DOHH2 (cell line): ENCODE measurements at regions not wholly inside any gene's neighbourhood (a gene's known extent, or its start where the extent isn't known, plus 50 kb on each side); places are given as distances from the start of the nearest gene placed in this dataset.

ENCODE experiments used
- H3F3A ChIP-seq: fragments of 200-600 bp; sonication (generic), shearing (Covaris generic); 2 replicates; pipeline ENCODE4 v1.6.0; 2016; ENCODE audit warnings: antibody characterized with exemption, mild to moderate bottlenecking; ENCODE audit not compliant: control insufficient read depth, insufficient read depth
- H3K27ac ChIP-seq: fragments of 200-600 bp; sonication (generic); 2 replicates; pipeline ENCODE4 v1.5.1; 2014; ENCODE audit warnings: low read depth, mild to moderate bottlenecking, low read length, moderate library complexity
- H3K27me3 ChIP-seq: fragments of 200-600 bp; sonication (generic); 2 replicates; pipeline ENCODE4 v1.6.1; 2014; ENCODE audit warnings: mild to moderate bottlenecking, low read length, mixed read lengths; ENCODE audit not compliant: control insufficient read depth
- H3K36me3 ChIP-seq: fragments of 200-600 bp; sonication (generic); 2 replicates; pipeline ENCODE4 v1.6.1; 2014; ENCODE audit warnings: mild to moderate bottlenecking, low read length, moderate library complexity, mixed read lengths; ENCODE audit not compliant: control insufficient read depth
- H3K4me1 ChIP-seq: fragments of 200-600 bp; sonication (generic); 2 replicates; pipeline ENCODE4 v1.6.1; 2014; ENCODE audit warnings: mild to moderate bottlenecking, low read length, mixed read lengths; ENCODE audit not compliant: control insufficient read depth
- H3K4me2 ChIP-seq: fragments of 200-600 bp; sonication (generic); 2 replicates; pipeline ENCODE4 v1.6.0; 2014; ENCODE audit warnings: mild to moderate bottlenecking, low read length, moderate library complexity
- H3K4me3 ChIP-seq: fragments of 200-600 bp; sonication (generic); 2 replicates; pipeline ENCODE4 v1.5.1; 2014; ENCODE audit warnings: mild to moderate bottlenecking, low read length, mixed read lengths
- H3K79me2 ChIP-seq: fragments of 200-600 bp; sonication (generic); 2 replicates; pipeline ENCODE4 v1.6.1; 2014; ENCODE audit warnings: mild to moderate bottlenecking, low read length, mixed read lengths; ENCODE audit not compliant: control insufficient read depth
- H3K9me2 ChIP-seq: fragments of 200-600 bp; sonication (generic); replicated peaks from 2 replicates; pipeline ENCODE4 v1.6.1; 2014; ENCODE audit warnings: mild to moderate bottlenecking, low read length, mixed read lengths; ENCODE audit not compliant: control insufficient read depth
- H3K9me3 ChIP-seq: fragments of 200-600 bp; sonication (generic); 2 replicates; pipeline ENCODE4 v1.6.1; 2014; ENCODE audit warnings: antibody characterized with exemption, low read length, mixed read lengths; ENCODE audit not compliant: control insufficient read depth, insufficient read depth
- H4K20me1 ChIP-seq: fragments of 200-600 bp; sonication (generic); 2 replicates; pipeline ENCODE4 v1.6.0; 2014; ENCODE audit warnings: low read depth, mild to moderate bottlenecking, antibody characterized with exemption, low read length, moderate library complexity; ENCODE audit not compliant: control insufficient read depth, insufficient read depth
- CTCF ChIP-seq: fragments of 200-600 bp; sonication (generic); IDR thresholded peaks from one replicate; pipeline ENCODE4 v1.5.1; 2014; ENCODE audit warnings: antibody characterized with exemption, mild to moderate bottlenecking, low read depth, low read length; ENCODE audit not compliant: poor library complexity, severe bottlenecking
- EZH2phosphoT487 ChIP-seq: fragments of 200-600 bp; sonication (generic); IDR thresholded peaks from 2 replicates; pipeline ENCODE4 v1.6.1; 2017; ENCODE audit warnings: borderline replicate concordance, mild to moderate bottlenecking, antibody characterized with exemption, low read length, moderate library complexity, mixed read lengths

GRCh38 chr4:92252846-92253245 is 50.9 kb upstream of the GRID2 start:
- TF ChIP-seq EZH2phosphoT487 (no peak), CTCF (no peak)
- H3K4me1 ChIP-seq, result no peaks in the 10 kb centered on the region
- H3K9me2 ChIP-seq, result no peaks in the 10 kb centered on the region
- H4K20me1 ChIP-seq, result no peaks in the 10 kb centered on the region
- H3K27me3 ChIP-seq, result no peaks in the 10 kb centered on the region
- no peaks in the 10 kb centered on the region for H3K36me3 ChIP-seq
- no peak overlapping the region for H3K27ac ChIP-seq
- no peak overlapping the region for H3K4me2 ChIP-seq
- H3K4me3 ChIP-seq, result no peak overlapping the region
- no peaks in the 10 kb centered on the region for H3K79me2 ChIP-seq
- no peaks in the 10 kb centered on the region for H3F3A ChIP-seq
- peaks cover 5% of the 10 kb centered on the region; the same call in 1 of the 2 replicates for H3K9me3 ChIP-seq

GRCh38 chr4:92253550-92253949 is 50.2 kb upstream of the GRID2 start:
- Histone ChIP-seq H3F3A (no peaks in the 10 kb centered on the region), H3K27ac (no peak overlapping the region), H3K79me2 (no peaks in the 10 kb centered on the region), H3K4me2 (no peak overlapping the region), H4K20me1 (no peaks in the 10 kb centered on the region), H3K27me3 (no peaks in the 10 kb centered on the region), H3K4me3 (no peak overlapping the region), H3K36me3 (no peaks in the 10 kb centered on the region), H3K9me2 (no peaks in the 10 kb centered on the region), H3K4me1 (no peaks in the 10 kb centered on the region), H3K9me3 (peaks cover 5% of the 10 kb centered on the region; the same call in 1 of the 2 replicates)
- TF ChIP-seq CTCF, result no peak
- TF ChIP-seq EZH2phosphoT487, result no peak
